ENCODE measurements at regions not wholly inside any gene's neighbourhood (a gene's known extent, or its start where the extent isn't known, plus 50 kb on each side); places are given as distances from the start of the nearest gene placed in this dataset.
"Not testable (repeated sequence)": the region's sequence is repeated elsewhere in the genome, so short reads cannot be mapped to it uniquely, and the experiment has no call there.

DNA sequence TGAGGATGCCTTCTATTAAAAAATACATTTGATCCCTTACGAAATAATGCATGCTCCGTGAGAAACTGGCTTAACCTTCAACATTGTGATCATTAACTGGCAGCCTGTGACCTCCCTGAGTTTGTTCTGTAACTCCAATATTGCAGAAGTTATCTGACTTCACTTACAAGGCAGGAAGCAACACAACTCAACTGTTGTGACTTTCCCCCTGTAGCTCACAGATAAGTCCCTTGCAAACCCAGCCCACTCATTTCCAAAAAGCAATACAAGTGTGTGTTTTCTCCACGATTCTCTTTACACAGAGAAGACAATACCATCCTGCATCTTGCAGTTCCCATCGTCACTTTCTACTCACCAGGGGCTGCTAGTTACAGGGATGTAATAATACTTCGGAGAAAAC lies 304.7 kb upstream of the TMEM132C start:
- in situ Hi-C loops (cut with MboI; ENCODE audit: low pct_unique_long_range_greater_than_20kb in 2 of 9, low sequenced_read_pairs in 9 of 9, unreplicated experiment in 9 of 9), result no loop called here
- ATAC-seq (replicated peaks in 6 of 8), result no peak
- 46 to 84% (median 63%) methylated on average over 1 to 5 of the region's 5 CpGs; no CpG with 5 or more reads in 2 of the 10 experiments for WGBS, 10 experiments
- H3K27ac ChIP-seq, result no peak overlapping the region
- no peaks in the 10 kb centered on the region for H3K4me1 ChIP-seq (replicated peaks in 1 of 2)
- H3K4me3 ChIP-seq, result no peak overlapping the region

DNA sequence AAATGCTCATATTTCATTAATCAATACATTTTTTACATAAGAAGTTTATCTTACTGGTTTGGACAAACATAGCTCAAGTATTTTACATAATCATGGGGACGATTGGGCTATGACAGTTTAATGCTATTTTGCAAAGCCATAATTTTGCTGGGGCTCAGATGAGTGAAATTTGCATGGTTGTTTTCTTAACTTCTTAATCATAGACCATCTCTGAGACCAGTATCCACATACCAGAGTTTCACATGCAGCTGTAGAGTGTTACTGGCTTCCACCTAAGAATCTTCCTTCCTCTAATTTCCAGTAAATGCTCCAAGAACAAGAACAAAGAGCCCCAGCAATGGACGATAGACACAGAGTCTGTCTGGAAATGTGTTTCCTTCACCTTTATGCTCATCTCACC lies 303.0 kb upstream of the TMEM132C start:
- in situ Hi-C loops (cut with MboI; ENCODE audit: low pct_unique_long_range_greater_than_20kb in 2 of 9, low sequenced_read_pairs in 9 of 9, unreplicated experiment in 9 of 9), result no loop called here
- peak in 3 of 8 experiments; percentile 45 to 71 (median 71) for ATAC-seq (replicated peaks in 6 of 8)
- H3K4me3 ChIP-seq, result no peak overlapping the region
- no peaks in the 10 kb centered on the region for H3K4me1 ChIP-seq (replicated peaks in 1 of 2)
- 0 to 69% (median 34%) methylated on average over 1 to 2 of the region's 2 CpGs for WGBS, 10 experiments
- H3K27ac ChIP-seq, result no peak overlapping the region

DNA sequence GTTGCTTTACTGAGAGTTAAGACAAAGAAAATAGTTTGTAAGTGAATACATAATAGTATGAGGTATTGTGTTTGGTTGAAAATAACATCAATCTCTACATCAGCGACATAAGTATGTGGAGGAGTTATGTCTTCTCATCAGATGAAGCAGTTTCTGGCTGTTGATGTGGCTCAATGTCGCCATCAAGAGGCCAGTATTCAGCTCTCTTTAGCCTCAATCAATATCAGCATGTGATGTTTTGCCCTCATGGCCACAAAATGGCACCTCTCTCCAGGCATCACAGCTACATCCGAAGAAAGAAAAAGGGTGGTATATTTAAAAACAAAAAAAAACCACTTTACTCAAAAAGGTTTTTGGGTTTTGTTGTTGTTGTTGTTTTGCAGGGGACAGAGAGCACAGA lies 302.3 kb upstream of the TMEM132C start:
- H3K4me3 ChIP-seq, result no peak overlapping the region
- no peak overlapping the region for H3K27ac ChIP-seq
- H3K4me1 ChIP-seq (replicated peaks in 1 of 2), result no peaks in the 10 kb centered on the region
- in situ Hi-C loops (cut with MboI; ENCODE audit: low pct_unique_long_range_greater_than_20kb in 2 of 9, low sequenced_read_pairs in 9 of 9, unreplicated experiment in 9 of 9), result no loop called here
- peak in 3 of 8 experiments; percentile 51 to 90 (median 87) for ATAC-seq (replicated peaks in 6 of 8)
- 14 to 100% (median 65%) methylated on average over 1 to 3 of the region's 3 CpGs; no CpG with 5 or more reads in 2 of the 10 experiments for WGBS, 10 experiments

DNA sequence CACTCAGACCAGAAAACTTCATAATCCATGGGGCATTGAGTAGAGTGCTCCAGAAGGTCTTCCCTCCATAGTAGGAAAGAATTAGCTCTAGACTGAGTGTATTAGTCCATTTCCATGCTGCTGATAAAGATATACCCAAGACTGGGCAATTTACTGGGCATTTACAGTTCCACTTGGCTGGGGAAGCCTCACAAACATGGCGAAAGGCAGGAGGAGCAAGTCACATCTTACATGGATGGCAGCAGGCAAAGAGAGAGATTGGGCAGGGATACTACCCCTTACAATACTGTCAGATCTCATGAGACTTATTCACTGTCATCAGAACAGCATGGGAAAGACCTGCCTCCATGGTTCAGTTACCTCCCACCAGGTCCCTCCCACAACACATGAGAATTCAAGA lies 300.6 kb upstream of the TMEM132C start:
- Histone ChIP-seq H3K4me1 (replicated peaks in 1 of 2) (no peaks in the 10 kb centered on the region), H3K4me3 (no peak overlapping the region), H3K27ac (no peak overlapping the region)
- ATAC-seq (replicated peaks in 6 of 8), result no peak
- in situ Hi-C loops (cut with MboI; ENCODE audit: low pct_unique_long_range_greater_than_20kb in 2 of 9, low sequenced_read_pairs in 9 of 9, unreplicated experiment in 9 of 9), result no loop called here
- WGBS, 10 experiments, result 17 to 83% (median 29%) methylated on average over 1 of the region's 1 CpG; no CpG with 5 or more reads in 7 of the 10 experiments

DNA sequence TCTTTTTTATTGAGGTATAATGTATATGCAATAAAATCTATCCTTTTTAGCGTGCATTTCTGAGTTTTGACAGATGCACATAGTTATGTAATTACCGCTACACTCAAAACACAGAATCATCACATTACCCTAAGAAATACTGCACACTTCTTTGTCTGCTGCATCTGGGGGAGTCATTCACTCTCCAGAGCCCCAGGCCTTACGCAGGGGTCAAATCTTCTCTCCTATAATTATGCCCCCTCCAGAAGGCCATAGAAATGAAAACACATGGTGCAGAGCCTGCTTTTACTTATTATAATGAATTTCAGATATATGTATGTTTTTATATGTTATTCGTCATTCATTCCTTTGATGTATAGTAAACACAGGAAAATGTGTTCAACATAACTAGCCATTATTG lies 296.5 kb upstream of the TMEM132C start:
- H3K4me1 ChIP-seq (replicated peaks in 1 of 2), result no peaks in the 10 kb centered on the region
- ATAC-seq (replicated peaks in 6 of 8), result peak in 1 of 8 experiments; percentile 77
- no peak overlapping the region for H3K4me3 ChIP-seq
- WGBS, 10 experiments, result 8 to 83% (median 57%) methylated on average over 1 to 4 of the region's 4 CpGs; no CpG with 5 or more reads in 1 of the 10 experiments
- H3K27ac ChIP-seq, result no peak overlapping the region
- in situ Hi-C loops (cut with MboI; ENCODE audit: low pct_unique_long_range_greater_than_20kb in 2 of 9, low sequenced_read_pairs in 9 of 9, unreplicated experiment in 9 of 9), result no loop called here

DNA sequence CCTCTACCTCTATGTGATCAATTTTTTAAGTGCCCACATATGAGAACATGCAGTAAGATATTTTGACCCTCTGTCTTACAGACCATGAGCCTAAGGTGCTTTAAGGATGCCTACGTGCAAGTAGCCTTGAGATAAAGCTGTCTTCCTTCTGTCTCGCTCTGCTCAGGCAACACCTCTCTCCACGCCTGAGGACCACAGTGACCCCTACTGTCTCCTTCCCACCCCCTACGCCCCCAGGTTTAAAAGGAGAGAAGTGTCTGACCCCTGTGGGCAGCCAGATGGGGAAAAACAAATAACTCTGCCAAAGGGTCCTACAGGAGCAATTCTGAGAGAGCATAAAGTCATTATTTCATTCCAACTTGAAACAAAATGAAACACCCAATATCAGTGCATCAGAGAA lies 286.4 kb upstream of the TMEM132C start:
- no peak overlapping the region for H3K4me3 ChIP-seq
- ATAC-seq (replicated peaks in 6 of 8), result no peak
- no peak overlapping the region for H3K27ac ChIP-seq
- WGBS, 10 experiments, result 0 to 100% (median 78%) methylated on average over 1 to 3 of the region's 4 CpGs; no CpG with 5 or more reads in 5 of the 10 experiments
- H3K4me1 ChIP-seq (replicated peaks in 1 of 2), result no peaks in the 10 kb centered on the region
- in situ Hi-C loops (cut with MboI; ENCODE audit: low pct_unique_long_range_greater_than_20kb in 2 of 9, low sequenced_read_pairs in 9 of 9, unreplicated experiment in 9 of 9), result no loop called here

DNA sequence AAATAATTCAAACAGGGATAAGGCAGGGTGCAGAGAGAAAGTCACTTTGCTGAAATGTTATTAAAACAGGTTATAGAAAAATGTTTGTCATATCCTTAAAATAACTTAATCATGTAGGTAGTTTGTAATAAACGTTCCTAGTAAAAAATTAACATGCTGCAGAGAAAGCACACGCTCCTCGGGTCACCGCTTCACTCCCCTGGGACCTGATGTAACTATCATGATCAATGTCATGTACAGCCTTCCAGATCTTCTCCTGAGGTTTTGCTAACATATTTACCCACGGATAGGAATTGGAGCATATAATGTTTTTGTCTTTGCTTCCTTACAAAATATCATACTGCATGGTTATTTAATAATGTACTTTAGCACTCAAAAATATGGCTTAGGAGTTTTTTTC lies 285.1 kb upstream of the TMEM132C start:
- peak in 2 of 8 experiments; percentile 68 to 81 for ATAC-seq (replicated peaks in 6 of 8)
- no peak overlapping the region for H3K4me3 ChIP-seq
- 0 to 76% (median 50%) methylated on average over 2 to 5 of the region's 5 CpGs; no CpG with 5 or more reads in 1 of the 10 experiments for WGBS, 10 experiments
- H3K4me1 ChIP-seq (replicated peaks in 1 of 2), result no peaks in the 10 kb centered on the region
- no peak overlapping the region for H3K27ac ChIP-seq
- in situ Hi-C loops (cut with MboI; ENCODE audit: low pct_unique_long_range_greater_than_20kb in 2 of 9, low sequenced_read_pairs in 9 of 9, unreplicated experiment in 9 of 9), result no loop called here

DNA sequence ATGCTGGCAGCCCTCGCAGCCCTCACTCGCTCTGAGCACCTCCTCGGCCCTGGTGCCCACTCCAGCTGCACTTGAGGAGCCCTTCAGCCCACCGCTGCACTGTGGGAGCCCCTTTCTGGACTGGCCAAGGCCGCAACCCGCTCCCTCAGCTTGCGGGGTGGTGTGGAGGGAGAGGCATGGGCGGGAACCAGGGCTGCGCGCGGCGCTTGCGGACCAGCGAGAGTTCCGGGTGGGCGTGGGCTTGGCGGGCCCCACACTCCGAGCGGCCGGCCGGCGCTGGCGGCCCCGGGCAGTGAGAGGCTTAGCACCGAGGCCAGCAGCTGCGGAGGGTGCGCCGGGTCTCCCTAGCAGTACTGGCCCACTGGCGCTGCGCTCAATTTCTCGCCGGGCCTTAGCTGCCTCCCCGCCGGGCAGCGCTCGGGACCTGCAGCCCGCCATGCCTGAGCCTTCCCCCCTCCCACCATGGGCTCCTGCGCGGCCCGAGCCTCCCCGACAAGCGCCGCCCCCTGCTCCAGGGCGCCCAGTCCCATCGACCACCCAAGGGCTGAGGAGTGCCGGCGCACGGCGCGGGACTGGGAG lies 283.7 kb upstream of the TMEM132C start:
- in situ Hi-C loops (cut with MboI; ENCODE audit: low pct_unique_long_range_greater_than_20kb in 2 of 9, low sequenced_read_pairs in 9 of 9, unreplicated experiment in 9 of 9); H3K27ac ChIP-seq; H3K4me3 ChIP-seq; ATAC-seq (replicated peaks in 6 of 8); H3K4me1 ChIP-seq (replicated peaks in 1 of 2): not testable (repeated sequence)
- 11 to 100% (median 80%) methylated on average over 1 to 4 of the region's 50 CpGs; no CpG with 5 or more reads in 5 of the 10 experiments for WGBS, 10 experiments

DNA sequence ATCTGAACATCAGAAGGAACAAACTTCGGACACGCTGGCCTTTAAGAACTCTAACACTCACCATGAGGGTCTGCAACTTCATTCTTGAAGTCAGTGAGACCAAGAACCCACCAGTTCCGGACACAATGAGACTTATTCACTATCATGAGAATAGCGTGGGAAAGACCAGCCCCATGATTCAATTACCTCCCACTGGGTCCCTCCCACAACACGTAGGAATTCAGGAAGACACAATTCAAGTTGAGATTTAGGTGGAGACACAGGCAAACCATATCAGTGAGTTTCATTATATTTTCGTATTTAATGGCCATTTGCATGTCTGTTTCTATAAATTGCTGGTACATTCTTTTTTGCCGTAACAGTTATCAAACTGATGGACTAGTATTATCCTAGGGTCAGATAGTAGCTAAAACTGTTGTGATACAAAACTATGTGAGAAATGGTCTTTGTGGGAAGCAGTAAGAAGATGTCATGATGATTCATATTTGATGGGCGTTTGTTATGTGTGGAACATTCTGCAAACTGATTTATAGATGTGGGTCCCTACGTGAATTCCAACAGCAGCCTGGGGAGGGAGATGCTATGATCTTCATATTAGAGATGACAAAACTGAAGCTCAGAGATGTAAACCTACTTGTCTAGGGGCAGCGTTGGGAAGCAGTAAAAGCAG lies 282.4 kb upstream of the TMEM132C start:
- WGBS, 10 experiments, result 35 to 90% (median 65%) methylated on average over 3 to 10 of the region's 10 CpGs
- in situ Hi-C loops (cut with MboI; ENCODE audit: low pct_unique_long_range_greater_than_20kb in 2 of 9, low sequenced_read_pairs in 9 of 9, unreplicated experiment in 9 of 9), result no loop called here

DNA sequence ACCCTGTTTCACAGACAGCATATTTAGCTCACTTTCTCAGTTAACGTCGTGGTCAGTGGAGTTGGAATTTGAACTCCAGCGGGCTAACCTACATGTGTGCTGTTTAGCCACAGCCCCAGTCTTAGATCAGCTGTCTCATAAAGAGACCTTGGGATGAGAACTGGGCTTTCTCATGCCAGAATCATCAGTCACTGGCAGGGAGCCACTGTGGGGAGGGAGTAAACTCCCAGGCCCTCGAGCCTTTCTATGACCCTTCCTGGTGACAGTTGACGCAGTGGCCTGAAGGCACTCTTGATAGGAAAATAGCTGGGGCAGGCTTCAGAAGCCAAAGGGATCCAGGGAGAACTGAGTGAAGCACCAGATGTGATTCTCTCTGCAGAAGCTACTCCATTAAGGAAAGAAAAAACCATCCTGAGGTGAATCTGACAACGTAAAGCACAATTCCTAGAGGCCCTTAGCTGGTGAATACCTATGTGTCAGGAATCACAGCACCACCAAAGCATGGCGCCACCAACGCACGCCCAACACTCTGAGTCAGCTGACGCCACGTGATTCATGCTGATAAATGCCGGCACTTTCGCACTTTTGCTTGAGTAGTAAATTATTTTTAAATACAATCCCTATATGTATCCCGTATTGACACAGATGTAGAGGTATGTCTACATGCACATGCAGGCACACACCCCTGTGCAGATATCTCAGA lies 279.6 kb upstream of the TMEM132C start:
- no peaks in the 10 kb centered on the region for H3K4me1 ChIP-seq (replicated peaks in 1 of 2)
- ATAC-seq (replicated peaks in 6 of 8), result peak in 4 of 8 experiments; percentile 14 to 88 (median 54)
- 13 to 100% (median 53%) methylated on average over 1 to 11 of the region's 14 CpGs; no CpG with 5 or more reads in 2 of the 10 experiments for WGBS, 10 experiments
- no peak overlapping the region for H3K27ac ChIP-seq
- H3K4me3 ChIP-seq, result no peak overlapping the region
- in situ Hi-C loops (cut with MboI; ENCODE audit: low pct_unique_long_range_greater_than_20kb in 2 of 9, low sequenced_read_pairs in 9 of 9, unreplicated experiment in 9 of 9), result no loop called here

More for the DNA sequence above, 282.4 kb upstream of the TMEM132C start:
- ATAC-seq (replicated peaks in 6 of 8), result peak in 2 of 8 experiments; percentile 29 to 39
- Histone ChIP-seq H3K4me1 (replicated peaks in 1 of 2) (no peaks in the 10 kb centered on the region), H3K4me3 (no peak overlapping the region), H3K27ac (no peak overlapping the region)

DNA sequence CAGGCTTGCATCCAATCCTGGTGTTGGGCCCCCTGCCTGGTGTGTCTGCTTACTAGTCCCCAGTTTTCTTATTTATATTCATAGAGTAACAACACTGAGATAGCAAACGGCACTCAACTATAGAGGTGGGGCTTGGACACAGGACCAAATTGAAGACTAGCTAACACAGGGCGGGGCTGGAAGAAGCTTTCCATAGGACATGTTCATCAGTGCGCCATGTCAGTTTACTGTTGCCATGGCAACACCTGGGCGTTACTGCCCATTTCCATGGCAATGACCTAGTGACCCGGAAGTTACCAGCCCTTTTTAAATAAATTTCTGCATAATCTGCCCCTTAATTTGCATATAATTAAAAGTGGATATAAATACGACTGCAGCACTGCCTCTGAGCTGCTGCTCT lies 275.5 kb upstream of the TMEM132C start:
- no peaks in the 10 kb centered on the region for H3K4me1 ChIP-seq (replicated peaks in 1 of 2)
- 46 to 100% (median 66%) methylated on average over 1 to 6 of the region's 6 CpGs; no CpG with 5 or more reads in 3 of the 10 experiments for WGBS, 10 experiments
- in situ Hi-C loops (cut with MboI; ENCODE audit: low pct_unique_long_range_greater_than_20kb in 2 of 9, low sequenced_read_pairs in 9 of 9, unreplicated experiment in 9 of 9), result no loop called here
- no peak overlapping the region for H3K4me3 ChIP-seq
- peak in 3 of 8 experiments; percentile 43 to 82 (median 71) for ATAC-seq (replicated peaks in 6 of 8)
- no peak overlapping the region for H3K27ac ChIP-seq

DNA sequence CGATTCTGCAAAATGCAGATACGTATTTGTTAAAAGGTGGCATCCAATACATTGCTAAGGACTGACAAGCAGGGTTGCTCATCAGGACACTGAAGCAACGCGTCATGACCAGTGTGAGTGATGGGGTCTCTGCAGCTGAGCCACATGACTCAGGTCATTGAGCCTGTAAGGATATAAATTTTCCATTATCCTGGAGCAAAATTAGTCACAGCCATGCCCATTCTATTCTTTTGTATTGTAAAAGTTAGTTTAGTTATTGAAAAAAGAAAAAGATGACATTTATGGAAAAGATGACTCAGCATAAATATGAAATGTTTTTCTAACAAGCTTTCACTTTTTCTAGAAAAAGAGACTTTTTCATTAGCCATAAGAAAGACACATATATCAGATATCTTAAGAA lies 268.0 kb upstream of the TMEM132C start:
- in situ Hi-C loops (cut with MboI; ENCODE audit: low pct_unique_long_range_greater_than_20kb in 2 of 9, low sequenced_read_pairs in 9 of 9, unreplicated experiment in 9 of 9), result no loop called here
- Histone ChIP-seq H3K4me3 (no peak overlapping the region), H3K4me1 (replicated peaks in 1 of 2) (peaks cover 0 to 2% of the 10 kb centered on the region in 2 donors), H3K27ac (no peak overlapping the region)
- whole genome bisulfite sequencing, 10 experiments, result 0 to 57% (median 20%) methylated on average over 1 to 4 of the region's 4 CpGs; no CpG with 5 or more reads in 1 of the 10 experiments
- peak in 6 of 8 experiments; percentile 79 to 100 (median 96) for ATAC-seq (replicated peaks in 6 of 8)

DNA sequence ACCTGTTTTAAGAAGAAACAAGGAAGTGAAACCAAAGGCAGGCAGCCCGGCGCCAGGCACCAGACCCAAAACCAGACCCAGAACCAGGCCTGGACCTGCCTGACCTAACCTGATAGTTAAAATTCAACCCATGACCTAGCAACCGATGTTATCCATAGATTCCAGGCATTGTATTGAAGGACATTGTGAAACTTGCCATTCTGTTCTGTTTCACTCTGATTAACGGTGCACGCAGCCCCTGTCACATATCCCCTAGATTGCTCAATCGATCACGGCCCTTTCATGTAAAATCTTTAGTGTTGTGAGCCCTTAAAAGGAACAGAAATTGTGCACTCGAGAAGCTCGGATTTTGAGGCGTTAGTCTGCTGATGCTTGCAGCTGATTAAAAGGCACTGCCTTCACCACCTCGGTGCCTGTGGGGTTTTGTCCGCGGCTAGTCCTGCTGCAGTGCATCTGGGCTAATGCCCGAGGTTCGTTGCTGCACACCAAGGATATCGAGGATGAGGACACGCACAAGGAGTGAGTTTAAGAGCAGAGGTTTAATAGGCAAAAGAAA lies 262.5 kb upstream of the TMEM132C start:
- Histone ChIP-seq H3K4me3 (no peak overlapping the region), H3K4me1 (replicated peaks in 1 of 2) (peaks cover 0 to 6% of the 10 kb centered on the region in 2 donors), H3K27ac (peak overlapping the region in 1 of 2 donors; percentile 54)
- WGBS, 10 experiments, result 4 to 94% (median 48%) methylated on average over 3 to 13 of the region's 17 CpGs; no CpG with 5 or more reads in 1 of the 10 experiments
- in situ Hi-C loops (cut with MboI; ENCODE audit: low pct_unique_long_range_greater_than_20kb in 2 of 9, low sequenced_read_pairs in 9 of 9, unreplicated experiment in 9 of 9), result no loop called here
- ATAC-seq (replicated peaks in 6 of 8), result peak in 1 of 8 experiments; percentile 67

All from motor neuron (in vitro differentiated cells).